K562 (cell line): ENCODE measurements at regions not wholly inside any gene's neighbourhood (a gene's known extent, or its start where the extent isn't known, plus 50 kb on each side); places are given as distances from the start of the nearest gene placed in this dataset.

Experiments used
- ATAC-seq: fragments of 200-7000 bp; cut with Tn5 transposase; 3 replicates; pipeline ENCODE4 v1.9.1; 2020; ENCODE audit warnings: moderate library complexity
- BruUV-seq: library from RNA; stranded (reverse); fragments of 400-500 nt; replicated peaks from 2 replicates; lab custom pipeline; 2021; lab: Mats Ljungman, UMichigan
- CTCF ChIA-PET: fragments of 300-600 bp; formaldehyde crosslinking; extraction: SDS; loops from one replicate; lab custom pipeline; 2021; ENCODE audit warnings: low intra/inter-chr PET ratio; lab: Yijun Ruan, JAX
- POLR2A ChIA-PET: fragments of 300-600, 350-650 bp; sonication (Branson Sonifier 250); formaldehyde crosslinking; extraction: SDS; loops from one replicate; lab custom pipeline; 2021; ENCODE audit warnings: antibody characterized with exemption, inconsistent platforms; lab: Yijun Ruan, JAX
- DNase-seq, 4 experiments: peaks; one replicate each; pipeline versions ENCODE4 v3.0.0 to v3.0.0-alpha.2; 2011 to 2018; ENCODE audit warnings: low spot score in 3 of 4, mixed read lengths in 3 of 4; ENCODE audit errors: extremely low read depth in 1 of 4
- FAIRE-seq: peaks from 2 replicates; lab custom pipeline; 2011; peaks lifted over from hg19 to GRCh38; lab: Jason Lieb, UNC
- H2AFZ ChIP-seq: 2 replicates; pipeline ENCODE4 v1.6.0; 2011; ENCODE audit warnings: low read depth, low read length, control low read depth, inconsistent platforms
- H3K27ac ChIP-seq: fragments of 200-600 bp; 3 replicates; pipeline ENCODE4 v1.8.0; 2011; ENCODE audit warnings: low read depth, mild to moderate bottlenecking, control low read depth, inconsistent platforms, low read length, moderate library complexity, mixed read lengths; ENCODE audit errors: extremely low read depth
- H3K27me3 ChIP-seq, 2 experiments: fragments of 300-600 bp in 1 of 2; 2 replicates in 1 of 2; 3 replicates in 1 of 2; pipeline versions ENCODE4 v1.6.0 to v1.8.0; 2011; ENCODE audit warnings: inconsistent platforms in 2 of 2, low read length in 2 of 2, mild to moderate bottlenecking in 1 of 2, mixed read lengths in 1 of 2, moderate library complexity in 1 of 2; ENCODE audit not compliant: control insufficient read depth in 2 of 2, insufficient read depth in 2 of 2
- H3K36me3 ChIP-seq: fragments of 300-600 bp; 3 replicates; pipeline ENCODE4 v1.8.0; 2011; ENCODE audit warnings: mild to moderate bottlenecking, low read length, inconsistent platforms; ENCODE audit not compliant: control insufficient read depth, insufficient read depth
- H3K4me1 ChIP-seq, 2 experiments: fragments of 200-600 bp in 1 of 2; replicated peaks in 1 of 2; 2 replicates in 1 of 2; 3 replicates in 1 of 2; pipeline versions ENCODE4 v1.5.1 to v1.8.0; 2011; ENCODE audit warnings: inconsistent platforms in 2 of 2, low read length in 2 of 2, mild to moderate bottlenecking in 1 of 2, mixed read lengths in 1 of 2, moderate library complexity in 1 of 2; ENCODE audit not compliant: control insufficient read depth in 2 of 2, insufficient read depth in 2 of 2
- H3K4me2 ChIP-seq: 2 replicates; pipeline ENCODE4 v1.6.1; 2011; ENCODE audit warnings: low read length, control low read depth, inconsistent platforms, mixed read lengths; ENCODE audit not compliant: insufficient read depth
- H3K4me3 ChIP-seq: fragments of 200-600 bp; sonication (generic), shearing (Covaris generic); 2 replicates; pipeline ENCODE4 v1.5.1; 2016; ENCODE audit warnings: control low read depth, inconsistent platforms
- H3K79me2 ChIP-seq: fragments of 200-600 bp; 3 replicates; pipeline ENCODE4 v1.8.0; 2011; ENCODE audit warnings: low read length, inconsistent platforms; ENCODE audit not compliant: control insufficient read depth, insufficient read depth
- H3K9ac ChIP-seq, 2 experiments: 2 replicates each; pipeline versions ENCODE4 v1.6.0 to v1.6.1; 2011; ENCODE audit warnings: low read depth in 2 of 2, low read length in 2 of 2, control low read depth in 1 of 2, inconsistent platforms in 1 of 2, mild to moderate bottlenecking in 1 of 2, mixed read lengths in 1 of 2; ENCODE audit not compliant: insufficient read depth in 1 of 2
- H3K9me1 ChIP-seq: one replicate; pipeline ENCODE4 v1.6.0; 2011; ENCODE audit warnings: inconsistent platforms, mild to moderate bottlenecking, low read length, moderate library complexity; ENCODE audit not compliant: control insufficient read depth, insufficient read depth
- H3K9me3 ChIP-seq: replicated peaks from 2 replicates; pipeline ENCODE4 v1.5.1; 2011; ENCODE audit warnings: low read depth, low read length, inconsistent platforms; ENCODE audit not compliant: control insufficient read depth, insufficient read depth
- H4K20me1 ChIP-seq: replicated peaks from 2 replicates; pipeline ENCODE4 v1.6.1; 2011; ENCODE audit warnings: low read length, inconsistent platforms, mixed read lengths; ENCODE audit not compliant: control insufficient read depth, insufficient read depth
- ATF7 ChIP-seq: fragments of 450-650 bp; IDR thresholded peaks from 2 replicates; pipeline ENCODE4 v1.7.1; 2014; ENCODE audit warnings: mild to moderate bottlenecking, moderate library complexity
- BMI1 ChIP-seq: fragments of 150-350 bp; IDR thresholded peaks from 2 replicates; pipeline ENCODE4 v1.6.1; 2014; ENCODE audit warnings: low read length
- CBX5 ChIP-seq: IDR thresholded peaks from 2 replicates; pipeline ENCODE4 v1.6.1; 2014; ENCODE audit warnings: low read depth, borderline replicate concordance
- DNMT1 ChIP-seq: fragments of 450-650 bp; IDR thresholded peaks from 2 replicates; pipeline ENCODE4 v1.6.1; 2016; ENCODE audit warnings: antibody characterized with exemption, mild to moderate bottlenecking
- EP400 ChIP-seq: fragments of 450-650 bp; IDR thresholded peaks from 2 replicates; pipeline ENCODE4 v1.6.1; 2017; ENCODE audit warnings: antibody characterized with exemption, mild to moderate bottlenecking, moderate library complexity
- GTF2E2 ChIP-seq: fragments of 200-800 bp; sonication (Bioruptor generic); IDR thresholded peaks from 2 replicates; pipeline ENCODE4 v1.6.1; 2016; ENCODE audit warnings: missing genetic modification characterization, missing compliant biosample characterization
- HDAC1 ChIP-seq, 2 experiments: fragments of 450-650 bp; IDR thresholded peaks; 2 replicates each; pipeline ENCODE4 v1.6.1; 2016 to 2017; ENCODE audit warnings: inconsistent platforms in 1 of 2, mild to moderate bottlenecking in 1 of 2, moderate library complexity in 1 of 2
- HNRNPL ChIP-seq: fragments of 200-400 bp; formaldehyde crosslinking; IDR thresholded peaks from 2 replicates; pipeline ENCODE4 v1.6.1; 2017; ENCODE audit warnings: low read depth, mild to moderate bottlenecking, low read length
- L3MBTL2 ChIP-seq: fragments of 450-650 bp; IDR thresholded peaks from 2 replicates; pipeline ENCODE4 v1.6.1; 2016; ENCODE audit warnings: mild to moderate bottlenecking, moderate library complexity
- NFIX ChIP-seq: fragments of 250-450 bp; sonication (Bioruptor Pico); IDR thresholded peaks from 2 replicates; pipeline ENCODE4 v1.4.0; 2020; ENCODE audit warnings: low read depth, mild to moderate bottlenecking, moderate library complexity
- PHF20 ChIP-seq: fragments of 450-650 bp; IDR thresholded peaks from 2 replicates; pipeline ENCODE4 v1.6.1; 2018; ENCODE audit not compliant: partially characterized antibody
- RUNX1 ChIP-seq: sonication (generic); IDR thresholded peaks from 2 replicates; pipeline ENCODE4 v1.6.1; 2016; ENCODE audit warnings: antibody characterized with exemption, low read depth
- SIX5 ChIP-seq, 2 experiments: IDR thresholded peaks; 2 replicates each; pipeline ENCODE4 v1.6.1; 2011; ENCODE audit warnings: low read length in 2 of 2, borderline replicate concordance in 1 of 2, low read depth in 1 of 2, mild to moderate bottlenecking in 1 of 2, moderate library complexity in 1 of 2; ENCODE audit not compliant: insufficient read depth in 1 of 2
- SMARCE1 ChIP-seq: fragments of 450-650 bp; IDR thresholded peaks from 2 replicates; pipeline ENCODE4 v1.7.1; 2016; ENCODE audit warnings: mild to moderate bottlenecking
- TEAD2 ChIP-seq: fragments of 450-650 bp; IDR thresholded peaks from 2 replicates; pipeline ENCODE4 v1.6.1; 2016; ENCODE audit warnings: missing genetic modification characterization, control low read depth, missing compliant biosample characterization
- ZNF316 ChIP-seq: fragments of 450-650 bp; IDR thresholded peaks from 2 replicates; pipeline ENCODE4 v1.6.1; 2016
- ZNF431 ChIP-seq: sonication (generic); formaldehyde crosslinking; IDR thresholded peaks from 2 replicates; pipeline ENCODE4 v1.8.0; 2022; ENCODE audit warnings: mild to moderate bottlenecking, missing genetic modification reagents
- ZNF778 ChIP-seq: fragments of 450-650 bp; formaldehyde crosslinking; IDR thresholded peaks from 2 replicates; pipeline ENCODE4 v1.4.0; 2020; ENCODE audit warnings: mild to moderate bottlenecking, moderate library complexity
- whole genome bisulfite sequencing: fragments of 100-300 bp; shearing (Covaris generic); methylation state at CpG from one replicate; pipeline ENCODE4 v1.1.6; 2016; ENCODE audit warnings: low coverage, mixed read lengths; ENCODE audit not compliant: insufficient coverage; ENCODE audit errors: missing lambda C conversion rate; 5-methylcytosine and 5-hydroxymethylcytosine counted together
- in situ Hi-C: fragments of 300-500 bp; cut with MboI; formaldehyde crosslinking; loops from 4 replicates; pipeline ENCODE4 v1.15.0; 2018; ENCODE audit warnings: inconsistent platforms, mixed read lengths
- intact Hi-C: fragments of 100-400 bp; cut with micrococcal nuclease; formaldehyde crosslinking; loops from 2 replicates; pipeline ENCODE4 v1.14.2; 2022
- TF ChIP-seq, protein P1 (sequence below): IDR thresholded peaks from 2 replicates; pipeline ENCODE4 v1.6.1; 2014; ENCODE audit warnings: antibody characterized with exemption

DNA sequence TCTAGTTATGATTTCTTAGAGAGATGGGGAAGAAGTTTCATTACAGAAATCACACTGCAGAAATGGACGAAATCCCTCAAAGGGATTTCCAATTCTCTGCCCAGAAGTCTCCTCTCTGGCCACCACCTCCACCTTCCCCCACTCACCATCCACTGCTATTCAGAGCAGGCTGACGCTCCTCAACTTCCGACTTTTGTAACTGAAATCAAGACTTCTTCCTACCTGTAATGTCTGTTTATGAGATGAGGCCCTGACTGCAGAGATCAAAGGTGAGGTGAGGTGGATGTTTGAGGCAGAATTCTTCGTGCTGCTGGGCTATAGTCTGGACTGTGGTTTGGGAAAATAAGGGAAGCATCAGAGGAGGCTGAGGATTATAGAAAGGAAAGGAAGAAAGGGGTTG is 385.2 kb upstream of the ARID1B start:
- H3K4me2 ChIP-seq, result no peak overlapping the region
- no peak for TF ChIP-seq HDAC1 (IDR thresholded peaks at IDR 0.05)
- no peak for TF ChIP-seq NFIX
- no peak for TF ChIP-seq DNMT1
- TF ChIP-seq ZNF778 (CRISPR knock-in tag), result no peak
- no peak for TF ChIP-seq BMI1
- TF ChIP-seq EP400, result no peak
- no peak for TF ChIP-seq SIX5 (IDR thresholded peaks at IDR 0.05; ENCODE audit: borderline replicate concordance in 1 of 2, insufficient read depth in 1 of 2, low read depth in 1 of 2, low read length in 2 of 2)
- no peak for TF ChIP-seq CBX5
- TF ChIP-seq PHF20, result no peak
- TF ChIP-seq ATF7, result no peak
- TF ChIP-seq GTF2E2 (tag), result no peak
- TF ChIP-seq, protein P1, sequence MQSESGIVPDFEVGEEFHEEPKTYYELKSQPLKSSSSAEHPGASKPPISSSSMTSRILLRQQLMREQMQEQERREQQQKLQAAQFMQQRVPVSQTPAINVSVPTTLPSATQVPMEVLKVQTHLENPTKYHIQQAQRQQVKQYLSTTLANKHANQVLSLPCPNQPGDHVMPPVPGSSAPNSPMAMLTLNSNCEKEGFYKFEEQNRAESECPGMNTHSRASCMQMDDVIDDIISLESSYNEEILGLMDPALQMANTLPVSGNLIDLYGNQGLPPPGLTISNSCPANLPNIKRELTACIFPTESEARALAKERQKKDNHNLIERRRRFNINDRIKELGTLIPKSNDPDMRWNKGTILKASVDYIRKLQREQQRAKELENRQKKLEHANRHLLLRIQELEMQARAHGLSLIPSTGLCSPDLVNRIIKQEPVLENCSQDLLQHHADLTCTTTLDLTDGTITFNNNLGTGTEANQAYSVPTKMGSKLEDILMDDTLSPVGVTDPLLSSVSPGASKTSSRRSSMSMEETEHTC, result no peak
- no peak for TF ChIP-seq L3MBTL2
- no peak for TF ChIP-seq ZNF431
- no peak for TF ChIP-seq SMARCE1
- no peak for TF ChIP-seq RUNX1
- no peak for TF ChIP-seq TEAD2 (tag)
- TF ChIP-seq HNRNPL, result no peak
- no peak for TF ChIP-seq ZNF316
- H3K36me3 ChIP-seq, result no peaks in the 10 kb centered on the region
- no TSS peak for BruUV-seq
- FAIRE-seq, result no peak
- no peak overlapping the region for H3K9ac ChIP-seq
- no peaks in the 10 kb centered on the region for H3K9me3 ChIP-seq
- peaks cover 6 to 16% of the 10 kb centered on the region in 2 experiments; a peak in 3 of 5 replicates for H3K27me3 ChIP-seq
- in situ Hi-C loops (no loop called here), intact Hi-C loops (no loop called here)
- H3K4me3 ChIP-seq, result no peak overlapping the region
- POLR2A ChIA-PET, result no interaction called here
- H2AFZ ChIP-seq, result no peak overlapping the region
- no peak overlapping the region for H3K27ac ChIP-seq
- H3K4me1 ChIP-seq, result peaks cover 0 to 4% of the 10 kb centered on the region in 2 experiments; a peak in 1 of 5 replicates
- CTCF ChIA-PET, result no interaction called here
- DNase-seq, result no peak
- H4K20me1 ChIP-seq, result no peaks in the 10 kb centered on the region
- no peaks in the 10 kb centered on the region for H3K9me1 ChIP-seq
- WGBS, result 0% methylated on average over 4 of the region's 4 CpGs
- H3K79me2 ChIP-seq, result no peaks in the 10 kb centered on the region
- no peak for ATAC-seq
